ENCODE measurements at regions not wholly inside any gene's neighbourhood (a gene's known extent, or its start where the extent isn't known, plus 50 kb on each side); places are given as distances from the start of the nearest gene placed in this dataset.

- TF ChIP-seq CTCF (IDR thresholded peaks at IDR 0.05; ENCODE audit: low read depth, low read length) = no peak
- no peak for DNase-seq (ENCODE audit: extremely low read depth, low read depth)
Observed at GRCh38 chr15:25056484-25057425, 102.0 kb downstream of the SNRPN start.

- DNase-seq (ENCODE audit: extremely low read depth, low read depth) = no peak
Observed at GRCh38 chr15:25057574-25057973, 102.8 kb downstream of the SNRPN start.

GRCh38 chr15:25058080-25058785 lies 103.4 kb downstream of the SNRPN start:
- no peak for TF ChIP-seq CTCF (IDR thresholded peaks at IDR 0.05; ENCODE audit: low read depth, low read length)
- no peak for DNase-seq (ENCODE audit: extremely low read depth, low read depth)

More at GRCh38 chr15:25057574-25057973, 102.8 kb downstream of the SNRPN start:
- no peak for TF ChIP-seq CTCF (IDR thresholded peaks at IDR 0.05; ENCODE audit: low read depth, low read length)

- no peak for TF ChIP-seq CTCF (IDR thresholded peaks at IDR 0.05; ENCODE audit: low read depth, low read length)
- no peak for DNase-seq (ENCODE audit: extremely low read depth, low read depth)
Observed at GRCh38 chr15:25059698-25060471, 105.1 kb downstream of the SNRPN start.

DNA sequence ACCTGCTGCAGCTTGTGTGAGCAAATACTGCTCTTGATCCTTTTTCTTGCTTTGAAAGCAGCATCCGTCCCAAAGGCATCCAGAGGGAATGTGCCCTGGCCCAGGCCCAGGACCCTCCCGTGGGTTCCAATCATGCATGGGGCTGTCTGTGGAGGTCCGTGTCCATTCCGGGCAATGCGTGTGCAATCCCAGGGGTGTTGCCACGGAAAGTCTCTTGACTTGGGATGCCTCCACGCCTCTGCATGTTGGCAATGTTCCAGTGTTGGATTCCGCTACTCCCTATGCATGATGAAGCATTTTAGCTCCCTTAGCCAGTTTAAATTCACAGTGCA lies 105.7 kb downstream of the SNRPN start:
- TF ChIP-seq CTCF (IDR thresholded peaks at IDR 0.05; ENCODE audit: low read depth, low read length) = no peak

DNA sequence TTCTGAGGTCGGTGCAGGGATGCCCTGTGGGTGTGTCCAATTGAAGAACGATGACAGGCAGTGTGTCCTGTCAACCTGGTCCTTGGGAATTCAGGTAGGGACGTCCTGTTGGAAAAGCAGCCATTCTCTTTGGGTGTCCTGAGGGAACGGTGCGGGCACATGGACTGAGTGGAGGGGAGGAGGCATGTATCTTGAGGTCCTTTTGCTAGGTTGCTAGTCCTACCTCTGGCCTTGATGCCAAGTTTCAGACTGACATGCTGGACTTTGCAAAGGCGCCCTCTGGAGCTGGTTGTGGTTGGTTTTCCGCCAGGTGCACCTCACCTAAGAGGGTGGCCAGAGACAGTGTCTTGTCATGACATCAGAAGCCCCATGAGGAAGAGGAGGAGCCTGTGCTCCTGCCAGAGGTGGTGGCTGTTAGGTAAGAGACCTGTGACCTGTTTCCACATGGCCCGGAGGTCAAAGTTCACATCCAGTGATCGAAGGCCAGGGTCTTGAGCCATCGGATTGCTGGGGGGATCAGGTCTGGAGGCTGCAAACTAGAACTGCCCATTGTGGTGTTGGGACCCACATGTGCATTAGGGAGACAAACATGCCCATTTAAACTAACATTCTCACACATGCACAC lies 106.3 kb downstream of the SNRPN start:
- no peak for DNase-seq (ENCODE audit: extremely low read depth, low read depth)
- TF ChIP-seq CTCF (IDR thresholded peaks at IDR 0.05; ENCODE audit: low read depth, low read length) = no peak

More for the DNA sequence above, 105.7 kb downstream of the SNRPN start:
- DNase-seq (ENCODE audit: extremely low read depth, low read depth) = no peak
